Right cardiac atrium (tissue), 5 donors: ENCODE measurements at regions not wholly inside any gene's neighbourhood (a gene's known extent, or its start where the extent isn't known, plus 50 kb on each side); places are given as distances from the start of the nearest gene placed in this dataset.
"Not testable (repeated sequence)": the region's sequence is repeated elsewhere in the genome, so short reads cannot be mapped to it uniquely, and the experiment has no call there.

ENCODE experiments used
- ATAC-seq, 2 donors: fragments of 200-7000 bp; cut with Tn5 transposase; one replicate each; pipeline versions ENCODE4 v1.8.0 to v1.9.1; 2020; ENCODE audit warnings: moderate library complexity in 2 of 2, mild to moderate bottlenecking in 1 of 2
- DNase-seq, 3 donors: peaks; one replicate each; pipeline ENCODE4 v3.0.0-alpha.2; 2020
- H3K27ac ChIP-seq: one replicate; pipeline ENCODE4 v1.5.1; 2013; ENCODE audit warnings: mild to moderate bottlenecking, low read length, control low read depth, moderate library complexity
- H3K27me3 ChIP-seq: one replicate; pipeline ENCODE4 v1.6.1; 2013; ENCODE audit not compliant: control insufficient read depth, insufficient read depth
- H3K4me1 ChIP-seq: one replicate; pipeline ENCODE4 v1.6.1; 2013; ENCODE audit warnings: low read length; ENCODE audit not compliant: control insufficient read depth, insufficient read depth
- H3K4me3 ChIP-seq: one replicate; pipeline ENCODE4 v1.5.1; 2013; ENCODE audit warnings: low read length, control low read depth
- H3K9me3 ChIP-seq: one replicate; pipeline ENCODE4 v1.6.1; 2013; ENCODE audit warnings: low read length; ENCODE audit not compliant: control insufficient read depth
- WGBS: extraction: QIAGEN DNeasy Blood & Tissue Kit; methylation state at CpG from one replicate; pipeline ENCODE4 v1.1.7; 2013; 5-methylcytosine and 5-hydroxymethylcytosine counted together
- intact Hi-C, 4 donors: fragments of 100-400 bp; cut with DNase I; formaldehyde crosslinking; loops; one replicate each; pipeline versions ENCODE4 v1.11.0 to v1.14.0; 2022 to 2023
- donor health status: healthy with polysubstance abuse.
- donor health status: DM: no; HTN: yes; CAD: no.
- donor health status: DM: no; HTN: no; CAD: no.
- donor health status: DM: no; HTN: yes; CAD: no; lungs with severe emphysema.
- donor health status: DM: yes; HTN: yes; CAD: no.

DNA sequence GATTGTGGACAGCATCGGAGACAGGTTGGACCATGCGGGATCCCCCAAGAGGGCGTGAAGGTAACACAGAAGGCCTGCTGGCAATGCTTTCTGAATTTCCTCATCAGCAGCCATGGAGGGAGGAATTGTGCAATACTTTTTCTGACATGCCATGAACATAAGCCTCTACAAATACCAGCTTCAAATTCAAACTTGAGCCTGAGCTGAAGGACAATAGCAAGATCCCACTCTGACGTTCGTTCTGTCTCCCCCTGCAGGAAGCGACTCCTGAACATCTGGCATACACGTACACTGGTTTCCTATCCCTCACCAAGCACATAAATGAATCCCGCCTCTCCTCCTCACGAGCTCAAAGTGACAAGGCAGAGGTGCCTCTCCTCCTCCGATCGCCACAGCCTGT lies 312.2 kb downstream of the BRD1 start:
- intact Hi-C loops, result no loop called here
- WGBS, result 85% methylated on average over 11 of the region's 11 CpGs

GRCh38 chr22:49514641-49515040 lies 313.0 kb downstream of the BRD1 start:
- Histone ChIP-seq H3K27ac (no peak overlapping the region), H3K4me3 (no peak overlapping the region), H3K4me1 (no peaks in the 10 kb centered on the region), H3K27me3 (no peaks in the 10 kb centered on the region), H3K9me3 (no peaks in the 10 kb centered on the region)
- no peak for ATAC-seq
- DNase-seq, result no peak
- WGBS, result 80% methylated on average over 10 of the region's 10 CpGs
- intact Hi-C loops, result no loop called here

More for the DNA sequence above, 312.2 kb downstream of the BRD1 start:
- Histone ChIP-seq H3K27ac (no peak overlapping the region), H3K4me3 (no peak overlapping the region), H3K27me3 (no peaks in the 10 kb centered on the region), H3K4me1 (no peaks in the 10 kb centered on the region), H3K9me3 (no peaks in the 10 kb centered on the region)
- no peak for ATAC-seq
- no peak for DNase-seq

- Histone ChIP-seq H3K9me3 (no peaks in the 10 kb centered on the region), H3K27me3 (no peaks in the 10 kb centered on the region), H3K4me3 (no peak overlapping the region), H3K4me1 (no peaks in the 10 kb centered on the region), H3K27ac (no peak overlapping the region)
- intact Hi-C loops, result no loop called here
- ATAC-seq (no peak), DNase-seq (no peak)
- 87% methylated on average over 11 of the region's 11 CpGs for WGBS
Measured at GRCh38 chr22:49514211-49514610, 313.5 kb downstream of the BRD1 start.

GRCh38 chr22:49513358-49513851 lies 314.3 kb downstream of the BRD1 start:
- no peaks in the 10 kb centered on the region for H3K4me1 ChIP-seq
- H3K27ac ChIP-seq, result no peak overlapping the region
- no peaks in the 10 kb centered on the region for H3K9me3 ChIP-seq
- ATAC-seq (no peak), DNase-seq (no peak)
- intact Hi-C loops, result no loop called here
- 76% methylated on average over 5 of the region's 5 CpGs for WGBS
- no peak overlapping the region for H3K4me3 ChIP-seq
- H3K27me3 ChIP-seq, result no peaks in the 10 kb centered on the region

DNA sequence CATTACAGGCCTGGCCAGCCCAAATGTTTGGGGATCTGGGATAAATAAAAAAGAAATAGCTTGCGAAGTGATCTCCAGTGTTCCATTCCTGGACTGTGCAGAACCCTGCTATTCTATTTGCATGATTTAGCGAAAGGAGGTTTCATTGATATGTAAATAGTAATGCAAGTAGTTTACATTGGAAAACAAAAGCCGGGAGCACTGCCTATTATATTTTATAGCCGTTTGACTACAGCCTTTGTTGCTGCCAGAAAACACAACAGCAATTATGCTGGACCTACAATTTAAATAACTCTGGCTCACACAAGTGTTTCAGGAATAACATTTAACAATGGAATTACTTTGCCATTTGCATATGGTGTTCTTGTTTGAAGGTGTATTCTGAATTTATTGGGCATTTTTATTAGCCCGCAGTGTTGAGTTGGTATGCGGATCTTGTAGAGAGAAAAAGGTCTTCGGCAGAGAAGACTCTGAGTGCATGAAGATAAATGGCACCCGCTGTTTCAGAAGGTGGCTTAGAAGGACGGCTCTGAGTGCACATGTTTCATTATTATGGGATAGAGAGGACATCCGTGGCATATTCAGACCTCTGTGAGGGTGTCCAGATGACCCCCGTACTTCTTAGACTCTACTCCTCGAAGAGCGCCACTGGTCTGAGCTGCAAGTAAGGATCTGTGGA lies 315.0 kb downstream of the BRD1 start:
- Histone ChIP-seq H3K27ac (no peak overlapping the region), H3K27me3 (no peaks in the 10 kb centered on the region), H3K9me3 (no peaks in the 10 kb centered on the region), H3K4me3 (no peak overlapping the region), H3K4me1 (no peaks in the 10 kb centered on the region)
- no peak for DNase-seq
- no peak for ATAC-seq
- 82% methylated on average over 13 of the region's 13 CpGs for WGBS
- intact Hi-C loops, result no loop called here

- H3K9me3 ChIP-seq, ATAC-seq, DNase-seq, H3K27ac ChIP-seq, intact Hi-C loops, H3K4me1 ChIP-seq, H3K27me3 ChIP-seq, H3K4me3 ChIP-seq: not testable (repeated sequence)
- 88% methylated on average over 5 of the region's 5 CpGs for WGBS
Measured at GRCh38 chr22:49511393-49512189, 316.1 kb downstream of the BRD1 start.

- DNase-seq (no peak), ATAC-seq (no peak)
- WGBS, result 90% methylated on average over 1 of the region's 1 CpG
- H3K9me3 ChIP-seq, result no peaks in the 10 kb centered on the region
- intact Hi-C loops, result no loop called here
- no peaks in the 10 kb centered on the region for H3K4me1 ChIP-seq
- H3K27ac ChIP-seq, result no peak overlapping the region
- no peaks in the 10 kb centered on the region for H3K27me3 ChIP-seq
- no peak overlapping the region for H3K4me3 ChIP-seq
Measured at GRCh38 chr22:49510718-49511117, 317.0 kb downstream of the BRD1 start.

- DNase-seq, result no peak
- Histone ChIP-seq H3K27ac (no peak overlapping the region), H3K4me1 (no peaks in the 10 kb centered on the region), H3K4me3 (no peak overlapping the region), H3K9me3 (no peaks in the 10 kb centered on the region), H3K27me3 (no peaks in the 10 kb centered on the region)
- intact Hi-C loops, result no loop called here
- WGBS, result 86% methylated on average over 7 of the region's 7 CpGs
- no peak for ATAC-seq
Measured at GRCh38 chr22:49509016-49509415, 318.7 kb downstream of the BRD1 start.

- 90% methylated on average over 9 of the region's 9 CpGs for WGBS
- intact Hi-C loops, result no loop called here
- no peak overlapping the region for H3K4me3 ChIP-seq
- H3K9me3 ChIP-seq, result no peaks in the 10 kb centered on the region
- ATAC-seq, result no peak
- DNase-seq, result no peak
- no peaks in the 10 kb centered on the region for H3K4me1 ChIP-seq
- no peak overlapping the region for H3K27ac ChIP-seq
- H3K27me3 ChIP-seq, result no peaks in the 10 kb centered on the region
Measured at GRCh38 chr22:49508561-49508960, 319.1 kb downstream of the BRD1 start.

DNA sequence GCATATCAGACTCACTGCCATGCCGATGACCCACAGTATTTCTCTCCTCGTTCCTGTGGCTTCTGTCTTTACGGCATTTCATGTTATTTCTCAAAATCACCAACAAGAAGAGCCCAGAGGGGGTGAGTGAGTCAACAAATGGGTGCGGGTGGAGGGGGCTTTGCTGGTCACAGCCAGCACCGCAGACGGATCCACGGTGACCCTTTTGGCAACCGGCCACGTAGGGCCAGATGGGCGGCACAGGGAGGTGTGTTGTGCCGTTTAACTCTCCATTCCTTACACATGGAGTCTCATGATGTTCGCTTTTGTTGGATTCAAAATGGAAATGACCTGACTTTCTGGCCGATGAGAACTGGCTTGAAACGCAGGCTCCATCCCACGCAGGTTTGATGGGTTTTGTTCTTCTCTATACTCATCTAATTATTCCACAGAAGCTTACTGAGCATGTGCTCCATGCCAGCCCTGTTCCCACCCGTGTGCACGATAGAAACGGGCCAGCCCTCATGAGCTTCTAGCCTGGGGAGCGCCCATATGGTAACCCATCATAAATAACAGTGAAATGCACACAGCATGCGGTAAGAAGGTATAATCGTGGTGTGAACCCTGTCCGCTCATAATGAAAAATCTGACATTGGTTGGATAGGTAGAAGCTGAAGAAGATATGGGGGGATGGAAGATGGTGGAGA lies 319.9 kb downstream of the BRD1 start:
- Histone ChIP-seq H3K4me1 (no peaks in the 10 kb centered on the region), H3K4me3 (no peak overlapping the region), H3K27me3 (no peaks in the 10 kb centered on the region), H3K9me3 (no peaks in the 10 kb centered on the region), H3K27ac (no peak overlapping the region)
- DNase-seq (no peak), ATAC-seq (no peak)
- WGBS, result 93% methylated on average over 22 of the region's 22 CpGs
- intact Hi-C loops, result no loop called here

DNA sequence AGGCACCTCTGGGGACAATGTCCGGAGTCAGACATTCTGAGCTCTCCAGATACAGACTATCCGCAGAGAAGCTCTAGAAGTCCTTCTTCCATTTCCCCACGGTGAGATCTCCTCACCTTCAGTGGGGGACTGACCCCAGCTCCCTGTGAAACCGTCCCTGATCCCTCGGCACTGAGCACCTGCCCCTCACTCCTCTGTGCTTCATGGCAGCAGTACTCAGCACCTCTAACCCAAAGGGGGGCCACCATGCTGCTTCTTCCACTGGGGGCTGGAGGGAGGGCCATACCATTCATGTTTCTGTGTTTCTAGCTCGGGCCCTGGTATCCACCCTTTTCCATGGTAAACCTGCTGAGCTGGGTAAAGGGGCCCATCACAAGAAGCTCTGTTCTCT lies 321.7 kb downstream of the BRD1 start:
- H3K4me1 ChIP-seq, result no peaks in the 10 kb centered on the region
- ATAC-seq, result no peak
- H3K4me3 ChIP-seq, result no peak overlapping the region
- no peaks in the 10 kb centered on the region for H3K27me3 ChIP-seq
- no peaks in the 10 kb centered on the region for H3K9me3 ChIP-seq
- intact Hi-C loops, result no loop called here
- DNase-seq, result no peak
- H3K27ac ChIP-seq, result no peak overlapping the region
- 88% methylated on average over 6 of the region's 6 CpGs for WGBS
